Osteoblast (primary cell): ENCODE measurements at regions not wholly inside any gene's neighbourhood (a gene's known extent, or its start where the extent isn't known, plus 50 kb on each side); places are given as distances from the start of the nearest gene placed in this dataset.

Source experiments
- DNase-seq: peaks from one replicate; pipeline ENCODE4 v3.0.0; 2011; ENCODE audit warnings: low spot score, mixed read lengths; ENCODE audit not compliant: insufficient read length; ENCODE audit errors: missing footprints
- H2AFZ ChIP-seq: 2 replicates; pipeline ENCODE4 v1.6.0; 2011; ENCODE audit warnings: mild to moderate bottlenecking, low read length
- H3K27ac ChIP-seq: 2 replicates; pipeline ENCODE4 v1.5.1; 2011; ENCODE audit warnings: mild to moderate bottlenecking, low read depth, low read length, moderate library complexity
- H3K27me3 ChIP-seq: 2 replicates; pipeline ENCODE4 v1.6.0; 2012; ENCODE audit warnings: mild to moderate bottlenecking, control low read depth, inconsistent platforms, low read length, moderate library complexity; ENCODE audit not compliant: insufficient read depth
- H3K36me3 ChIP-seq: 2 replicates; pipeline ENCODE4 v1.5.1; 2011; ENCODE audit warnings: mild to moderate bottlenecking, low read length, control low read depth, moderate library complexity; ENCODE audit not compliant: insufficient read depth
- H3K4me1 ChIP-seq: 2 replicates; pipeline ENCODE4 v1.5.1; 2011; ENCODE audit warnings: mild to moderate bottlenecking, low read length, control low read depth, moderate library complexity; ENCODE audit not compliant: insufficient read depth
- H3K4me2 ChIP-seq: 2 replicates; pipeline ENCODE4 v1.6.0; 2011; ENCODE audit warnings: mild to moderate bottlenecking, low read length; ENCODE audit not compliant: insufficient read depth
- H3K4me3 ChIP-seq: fragments of 200-600 bp; sonication (generic); 3 replicates; pipeline ENCODE4 v1.5.1; 2012; ENCODE audit warnings: mild to moderate bottlenecking, low read length, inconsistent platforms; ENCODE audit not compliant: insufficient read depth
- H3K79me2 ChIP-seq: 2 replicates; pipeline ENCODE4 v1.6.0; 2012; ENCODE audit warnings: mild to moderate bottlenecking, low read length, control low read depth, inconsistent platforms; ENCODE audit not compliant: insufficient read depth
- H3K9me3 ChIP-seq: 2 replicates; pipeline ENCODE4 v1.5.1; 2011; ENCODE audit warnings: low read depth, low read length, control low read depth
- H4K20me1 ChIP-seq: 2 replicates; pipeline ENCODE4 v1.6.0; 2012; ENCODE audit warnings: mild to moderate bottlenecking, low read length, control low read depth; ENCODE audit not compliant: insufficient read depth
- CTCF ChIP-seq: IDR thresholded peaks from 2 replicates; pipeline ENCODE4 v1.5.1; 2011; ENCODE audit warnings: mild to moderate bottlenecking, low read depth, low read length, moderate library complexity; ENCODE audit errors: extremely low read depth

- H3K4me1 ChIP-seq: no peaks in the 10 kb centered on the region
- no peak overlapping the region for H2AFZ ChIP-seq
- no peak for TF ChIP-seq CTCF
- H3K27ac ChIP-seq: no peak overlapping the region
- DNase-seq: no peak
- no peaks in the 10 kb centered on the region for H3K79me2 ChIP-seq
- no peak overlapping the region for H3K4me3 ChIP-seq
- no peak overlapping the region for H3K4me2 ChIP-seq
- H3K27me3 ChIP-seq: peaks cover 30% of the 10 kb centered on the region
- H3K36me3 ChIP-seq: no peaks in the 10 kb centered on the region
- H4K20me1 ChIP-seq: peaks cover 6% of the 10 kb centered on the region
- no peaks in the 10 kb centered on the region for H3K9me3 ChIP-seq
These were observed 212.4 kb downstream of the RBFOX3 start for GRCh38 chr17:79398441-79398840.

GRCh38 chr17:79396696-79397095 is 214.2 kb downstream of the RBFOX3 start:
- Histone ChIP-seq H3K79me2 (no peaks in the 10 kb centered on the region), H4K20me1 (peaks cover 9% of the 10 kb centered on the region), H3K9me3 (no peaks in the 10 kb centered on the region), H3K4me3 (no peak overlapping the region), H3K4me1 (no peaks in the 10 kb centered on the region), H3K4me2 (no peak overlapping the region), H3K27ac (no peak overlapping the region), H3K36me3 (no peaks in the 10 kb centered on the region), H3K27me3 (peaks cover 43% of the 10 kb centered on the region), H2AFZ (no peak overlapping the region)
- TF ChIP-seq CTCF: no peak
- DNase-seq: no peak

GRCh38 chr17:79395545-79395944 is 215.3 kb downstream of the RBFOX3 start:
- H3K79me2 ChIP-seq: no peaks in the 10 kb centered on the region
- H3K9me3 ChIP-seq: no peaks in the 10 kb centered on the region
- TF ChIP-seq CTCF: no peak
- H2AFZ ChIP-seq: no peak overlapping the region
- H4K20me1 ChIP-seq: peaks cover 9% of the 10 kb centered on the region
- DNase-seq: no peak
- no peak overlapping the region for H3K4me2 ChIP-seq
- H3K4me1 ChIP-seq: no peaks in the 10 kb centered on the region
- peaks cover 49% of the 10 kb centered on the region for H3K27me3 ChIP-seq
- H3K27ac ChIP-seq: no peak overlapping the region
- no peak overlapping the region for H3K4me3 ChIP-seq
- H3K36me3 ChIP-seq: no peaks in the 10 kb centered on the region

- no peak for TF ChIP-seq CTCF
- H3K79me2 ChIP-seq: no peaks in the 10 kb centered on the region
- H3K4me3 ChIP-seq: no peak overlapping the region
- H3K9me3 ChIP-seq: no peaks in the 10 kb centered on the region
- H2AFZ ChIP-seq: no peak overlapping the region
- H3K27ac ChIP-seq: no peak overlapping the region
- no peak for DNase-seq
- H3K4me1 ChIP-seq: no peaks in the 10 kb centered on the region
- no peak overlapping the region for H3K4me2 ChIP-seq
- peaks cover 9% of the 10 kb centered on the region for H4K20me1 ChIP-seq
- H3K36me3 ChIP-seq: no peaks in the 10 kb centered on the region
- peaks cover 44% of the 10 kb centered on the region for H3K27me3 ChIP-seq
These were observed 215.8 kb downstream of the RBFOX3 start for GRCh38 chr17:79395066-79395465.
